AG09319 (cell line): ENCODE measurements at regions not wholly inside any gene's neighbourhood (a gene's known extent, or its start where the extent isn't known, plus 50 kb on each side); places are given as distances from the start of the nearest gene placed in this dataset.

Experiments
- DNase-seq: peaks from one replicate; pipeline ENCODE4 v3.0.0-alpha.2; 2010; ENCODE audit warnings: low read depth; ENCODE audit errors: extremely low read depth
- CTCF ChIP-seq: IDR thresholded peaks from 2 replicates; pipeline ENCODE4 v1.5.1; 2011; ENCODE audit warnings: low read depth, mild to moderate bottlenecking, inconsistent platforms, low read length, moderate library complexity

- TF ChIP-seq CTCF: no peak
- DNase-seq: no peak
Observed at GRCh38 chr2:240213476-240214421, 73.3 kb upstream of the OTOS start.

GRCh38 chr2:240214790-240215675, 74.6 kb upstream of the OTOS start:
- DNase-seq: no peak

GRCh38 chr2:240215676-240216051, 75.2 kb upstream of the OTOS start:
- no peak for TF ChIP-seq CTCF
- DNase-seq: no peak

More at GRCh38 chr2:240214790-240215675, 74.6 kb upstream of the OTOS start:
- no peak for TF ChIP-seq CTCF

- DNase-seq: no peak
- TF ChIP-seq CTCF: no peak
Observed at GRCh38 chr2:240216167-240216566, 75.7 kb upstream of the OTOS start.

GRCh38 chr2:240217431-240218301, 77.2 kb upstream of the OTOS start:
- TF ChIP-seq CTCF: no peak
- no peak for DNase-seq

- no peak for TF ChIP-seq CTCF
- DNase-seq: no peak
Observed at GRCh38 chr2:240219208-240219890, 78.9 kb upstream of the OTOS start.
